ENCODE measurements at regions not wholly inside any gene's neighbourhood (a gene's known extent, or its start where the extent isn't known, plus 50 kb on each side); places are given as distances from the start of the nearest gene placed in this dataset.

DNA sequence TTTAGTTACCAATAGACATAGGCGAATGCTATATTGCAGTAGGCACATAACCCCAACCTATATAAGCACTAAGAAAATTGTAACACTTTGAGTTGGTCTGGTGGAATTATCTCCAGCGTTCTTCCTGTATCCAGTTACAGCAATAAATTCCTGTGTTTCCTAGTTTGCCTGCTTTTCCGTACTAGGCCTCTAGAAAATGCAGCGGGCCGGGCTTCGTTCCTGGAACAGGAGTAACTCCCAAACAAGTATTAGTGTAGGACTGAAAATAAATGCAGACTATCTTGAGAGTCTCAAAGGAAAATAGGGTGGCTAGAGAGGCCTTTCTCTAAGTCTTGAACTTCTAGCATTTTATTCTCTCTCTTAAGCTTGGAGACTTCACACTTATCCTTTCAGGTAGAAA is 159.8 kb downstream of the OR13H1 start:
- no peak for DNase-seq (ENCODE audit: low spot score)

DNA sequence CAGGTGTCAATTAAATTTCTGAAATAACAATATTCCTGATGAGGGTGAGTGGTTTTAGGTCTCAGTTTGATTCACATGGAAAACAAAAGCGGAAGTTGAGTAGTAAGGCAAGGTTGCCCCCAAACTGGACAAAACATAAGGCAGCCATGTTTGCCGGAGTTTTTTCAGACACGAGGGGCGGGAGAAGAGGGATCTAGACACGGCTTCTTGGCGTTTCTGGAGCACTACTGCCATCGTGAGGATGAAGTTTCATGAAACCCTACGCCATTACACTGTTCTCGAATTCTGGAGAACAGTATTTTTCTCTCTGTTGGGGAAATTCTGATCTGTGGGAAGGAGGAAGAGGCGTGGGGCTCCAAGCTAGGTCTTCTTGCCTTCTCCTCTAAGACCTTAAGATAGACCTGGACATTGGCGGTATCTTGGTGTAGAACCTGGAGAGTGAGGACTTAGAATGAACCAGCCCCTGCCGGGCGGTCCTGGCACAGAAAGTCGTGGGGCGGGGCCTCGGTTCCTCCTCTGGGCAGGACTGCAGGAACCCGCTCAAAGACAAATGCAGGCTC is 160.3 kb downstream of the OR13H1 start:
- peak; percentile 93 for DNase-seq (ENCODE audit: low spot score)

DNA sequence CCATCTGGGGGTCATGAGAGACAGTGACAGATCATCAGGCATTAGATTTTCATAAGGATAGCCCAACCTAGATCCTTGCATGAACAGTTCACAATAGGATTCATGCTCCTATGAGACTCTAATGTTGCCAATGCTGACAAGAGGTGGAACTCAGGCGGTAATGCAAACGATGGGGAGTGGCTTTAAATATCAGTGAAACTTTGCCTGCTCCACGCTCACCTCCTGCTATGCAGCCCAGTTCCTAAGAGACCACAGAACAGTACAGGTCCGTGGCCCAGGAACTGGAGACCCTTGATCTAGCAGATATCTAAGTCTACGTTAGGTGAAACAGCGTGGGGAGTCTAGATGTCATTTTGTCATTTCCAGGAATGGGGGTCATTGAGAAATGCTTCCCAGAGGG is 165.7 kb downstream of the OR13H1 start:
- DNase-seq (ENCODE audit: low spot score), result no peak

- DNase-seq (ENCODE audit: low spot score), result no peak
Measured at GRCh38 chrX:131711478-131711867, 167.6 kb downstream of the OR13H1 start.

DNA sequence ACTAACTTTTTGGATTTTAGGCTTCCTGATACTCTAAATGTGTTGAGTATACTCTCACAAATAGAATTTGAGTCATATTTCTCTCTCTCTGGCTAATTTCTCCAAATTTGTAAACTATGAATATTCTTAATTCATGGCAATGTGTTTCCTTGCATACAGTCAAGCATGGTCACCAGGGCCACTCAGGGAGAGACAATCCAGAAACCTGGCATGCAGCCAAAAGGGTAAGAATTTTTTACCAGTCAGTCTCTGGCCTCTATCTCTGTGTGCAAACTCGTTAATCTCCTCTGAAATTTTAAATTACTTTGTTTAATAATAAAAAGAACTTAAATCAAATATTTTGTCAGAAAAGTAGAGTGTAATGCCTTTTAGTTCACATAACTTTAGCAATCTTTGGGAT is 179.8 kb downstream of the OR13H1 start:
- no peak for DNase-seq (ENCODE audit: low spot score)

- DNase-seq (ENCODE audit: low spot score), result no peak
Measured at GRCh38 chrX:131724292-131724691, 180.4 kb downstream of the OR13H1 start.

DNA sequence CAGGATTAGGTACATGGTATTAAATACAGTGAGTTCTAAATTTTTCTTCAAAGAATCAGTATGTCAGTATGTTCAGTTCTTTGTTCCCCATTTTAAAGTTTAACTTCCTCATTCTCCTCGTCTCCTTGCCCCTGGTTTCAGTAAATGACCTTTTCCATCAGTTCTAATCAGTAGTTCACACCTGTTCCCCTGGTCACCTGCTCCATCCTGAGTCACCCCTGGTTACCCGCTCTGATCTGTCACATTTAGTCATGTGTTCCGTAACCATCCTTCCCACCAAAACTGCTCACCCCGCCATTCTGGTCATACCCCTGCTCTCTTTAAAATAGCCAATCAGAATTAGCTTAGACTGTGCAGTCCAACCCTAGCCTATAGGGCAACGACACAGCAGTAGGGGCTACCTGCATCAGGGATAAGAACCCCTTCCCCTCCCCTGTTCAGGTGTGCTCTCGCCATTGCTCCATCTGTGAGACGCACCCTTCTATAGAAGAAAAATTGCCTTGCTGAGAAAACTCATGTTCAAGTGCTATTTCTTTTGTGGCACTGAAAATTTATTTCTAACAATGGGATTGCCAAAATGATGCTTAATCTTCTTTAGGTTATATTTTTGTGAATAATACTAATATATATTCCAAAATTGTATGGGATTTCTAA is 181.3 kb downstream of the OR13H1 start:
- no peak for DNase-seq (ENCODE audit: low spot score)

- DNase-seq (ENCODE audit: low spot score), result no peak
Measured at GRCh38 chrX:131727778-131728177, 183.9 kb downstream of the OR13H1 start.

DNA sequence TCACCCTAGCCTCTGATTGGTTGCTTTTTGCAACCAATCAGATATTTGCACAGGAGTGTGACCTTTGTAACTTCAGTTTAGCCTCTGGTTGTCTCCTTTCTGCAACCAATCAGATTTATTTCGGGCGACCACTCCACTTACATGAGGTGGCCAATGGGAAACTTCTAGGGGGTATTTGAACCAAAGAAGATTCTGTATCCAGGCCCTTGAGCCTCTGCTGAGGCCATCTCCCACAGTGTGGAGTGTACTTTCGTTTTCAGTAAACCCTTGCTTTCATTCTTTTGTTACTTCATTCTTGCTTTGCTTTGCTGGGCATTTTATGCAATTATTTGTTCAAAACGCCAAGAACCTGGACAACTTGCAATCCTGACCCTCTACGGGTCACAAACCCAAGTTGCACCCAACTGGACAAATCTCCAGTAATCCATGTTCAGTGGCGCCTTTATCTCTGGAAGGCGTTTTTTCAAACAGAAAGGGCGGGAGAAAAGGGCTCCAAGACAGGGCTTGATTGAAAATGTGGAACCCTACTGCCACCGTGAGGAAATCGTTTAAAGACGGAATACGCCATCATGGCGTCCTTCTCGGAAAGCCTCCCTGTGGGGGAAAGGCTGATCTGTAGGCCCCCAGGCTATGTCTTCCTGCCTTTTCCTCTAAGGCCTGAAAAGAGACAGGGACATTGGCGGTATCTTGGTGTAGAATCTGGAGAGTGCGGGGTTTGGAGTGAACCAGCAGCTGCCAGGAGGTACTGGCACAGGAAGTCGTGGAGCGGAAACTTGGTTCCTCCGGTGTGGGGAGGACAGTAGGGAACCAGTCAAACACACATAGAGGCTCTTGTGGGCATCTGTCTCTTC is 184.6 kb downstream of the OR13H1 start:
- DNase-seq (ENCODE audit: low spot score), result peak; percentile 92

- peak; percentile 93 for DNase-seq (ENCODE audit: low spot score)
Measured at GRCh38 chrX:131729295-131729694, 185.4 kb downstream of the OR13H1 start.

- DNase-seq (ENCODE audit: low spot score), result peak; percentile 94
Measured at GRCh38 chrX:131734621-131735020, 190.7 kb downstream of the OR13H1 start.

DNA sequence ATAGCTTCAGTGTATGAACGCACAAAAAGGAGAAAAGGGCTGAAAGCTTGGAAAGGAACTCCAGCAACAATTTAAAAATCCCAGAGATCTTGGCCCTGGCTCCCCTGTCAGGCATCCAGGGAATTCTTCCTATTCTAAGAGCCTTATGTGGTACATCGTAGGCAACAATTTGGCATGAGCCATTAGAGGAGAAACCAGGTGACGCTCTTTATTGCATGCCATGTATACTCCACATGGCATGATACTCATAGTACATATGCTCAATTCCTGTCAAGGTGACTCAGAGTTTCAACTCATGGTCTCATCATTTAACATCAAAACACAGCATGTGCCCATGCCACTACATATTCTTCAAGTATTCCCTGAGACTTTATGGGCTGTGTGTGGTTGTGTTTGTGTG is 191.3 kb downstream of the OR13H1 start:
- DNase-seq (ENCODE audit: low spot score), result no peak

DNA sequence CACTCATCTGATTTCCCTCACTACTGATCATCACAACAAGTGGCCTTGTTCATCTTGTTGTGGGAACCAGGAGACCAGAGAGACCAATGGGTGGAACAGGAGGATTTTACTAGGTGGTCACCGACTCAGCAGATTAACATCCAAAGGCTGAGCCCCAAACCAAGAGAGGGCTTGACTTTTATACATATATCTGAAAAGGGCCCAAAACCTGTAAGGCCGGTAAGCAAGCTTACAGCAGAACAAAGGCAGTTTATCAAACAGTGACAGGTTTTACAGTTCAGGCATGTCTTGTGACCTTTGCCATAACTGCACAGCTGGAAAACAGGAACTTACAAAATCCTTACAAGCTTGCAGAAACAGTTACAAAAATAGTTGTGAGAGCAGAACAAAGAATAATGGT is 195.9 kb downstream of the OR13H1 start:
- DNase-seq (ENCODE audit: low spot score), result no peak

DNA sequence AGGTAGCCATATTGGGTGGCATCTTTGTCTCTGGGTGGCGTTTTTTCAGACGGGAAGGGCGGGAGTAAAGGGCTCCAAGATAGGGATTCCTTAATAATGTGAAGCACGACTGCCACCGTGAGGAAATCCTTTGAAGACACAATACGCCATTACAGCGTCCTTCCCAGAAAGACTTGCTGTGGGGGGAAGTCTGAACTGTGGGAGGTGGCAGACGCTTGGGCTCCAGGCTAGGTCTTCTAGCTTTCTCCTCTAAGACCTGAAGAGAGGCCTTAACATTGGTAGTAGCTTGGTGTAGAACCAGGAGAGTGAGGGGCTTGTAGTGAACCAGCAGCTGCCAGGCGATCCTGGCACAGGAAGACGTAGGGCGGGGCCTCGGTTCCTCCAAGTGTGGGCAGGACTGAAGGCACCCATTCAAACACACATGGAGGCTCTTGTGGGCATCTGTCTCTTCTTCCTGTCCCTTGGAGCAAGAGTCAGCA is 197.3 kb downstream of the OR13H1 start:
- DNase-seq (ENCODE audit: low spot score), result peak; percentile 92

- no peak for DNase-seq (ENCODE audit: low spot score)
Measured at GRCh38 chrX:131745942-131746489, 202.1 kb downstream of the OR13H1 start.

DNA sequence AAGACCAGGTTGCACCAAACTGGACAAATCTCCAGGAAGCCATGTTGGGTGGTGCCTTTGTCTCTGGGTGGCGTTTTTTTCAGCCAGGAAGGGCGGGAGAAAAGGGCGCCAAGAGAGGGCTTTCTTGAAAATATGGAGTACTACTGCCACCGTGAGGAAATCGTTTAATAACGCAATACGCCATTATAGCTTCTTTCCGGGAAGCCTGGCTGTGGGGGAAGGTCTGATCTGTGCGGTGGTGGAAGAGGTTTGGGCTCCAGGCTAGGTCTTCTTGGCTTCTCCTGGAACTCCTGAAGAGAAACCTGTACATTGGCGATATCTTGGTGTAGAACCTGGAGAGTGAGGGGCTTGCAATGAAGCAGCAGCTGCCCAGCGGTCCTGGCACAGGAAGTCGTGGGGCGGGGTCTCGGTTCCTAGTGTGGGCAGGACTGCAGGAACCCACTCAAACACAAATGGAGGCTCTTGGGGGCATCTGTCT is 202.7 kb downstream of the OR13H1 start:
- peak; percentile 89 for DNase-seq (ENCODE audit: low spot score)

GRCh38 chrX:131747173-131747572 is 203.3 kb downstream of the OR13H1 start:
- peak; percentile 88 for DNase-seq (ENCODE audit: low spot score)

- DNase-seq (ENCODE audit: low spot score), result peak; percentile 91
Measured at GRCh38 chrX:131752493-131753198, 208.8 kb downstream of the OR13H1 start.

DNA sequence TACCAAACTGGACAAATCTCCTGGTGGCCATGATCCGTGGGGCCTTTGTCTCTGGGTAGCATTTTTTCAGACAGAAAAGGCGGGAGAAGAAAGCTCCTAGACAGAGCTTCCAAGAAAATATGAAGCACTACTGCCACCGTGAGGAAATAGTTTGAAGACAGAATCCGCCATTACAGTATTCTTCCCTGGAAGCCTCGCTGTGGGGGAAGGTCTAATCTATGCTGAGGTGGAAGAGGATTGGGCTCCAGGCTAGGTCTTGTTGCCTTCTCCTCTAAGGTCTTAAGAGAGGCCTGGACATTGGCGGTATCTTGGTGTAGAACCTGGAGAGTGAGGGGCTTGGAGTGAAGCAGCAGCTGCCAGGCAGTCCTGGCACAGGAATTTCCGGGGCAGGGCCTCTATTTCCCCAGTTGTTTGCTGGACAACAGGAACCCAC is 218.9 kb downstream of the OR13H1 start:
- DNase-seq (ENCODE audit: low spot score), result peak; percentile 82

- peak; percentile 92 for DNase-seq (ENCODE audit: low spot score)
Measured at GRCh38 chrX:131763674-131764073, 219.8 kb downstream of the OR13H1 start.

- no peak for DNase-seq (ENCODE audit: low spot score)
Measured at GRCh38 chrX:131764216-131764615, 220.3 kb downstream of the OR13H1 start.
